Body of pancreas (tissue), 4 donors: ENCODE measurements at regions not wholly inside any gene's neighbourhood (a gene's known extent, or its start where the extent isn't known, plus 50 kb on each side); places are given as distances from the start of the nearest gene placed in this dataset.

ENCODE experiments used
- ATAC-seq: fragments of 150-250 bp; one replicate; pipeline ENCODE4 v1.9.1; 2016
- DNase-seq, 4 donors: peaks; one replicate each; pipeline ENCODE4 v3.0.0-alpha.2; 2019
- H3K27ac ChIP-seq, 4 donors: fragments of 200-600 bp; sonication (generic); 1 replicate in 3 of 4; 2 replicates in 1 of 4; pipeline versions ENCODE4 v1.5.1 to v1.6.1; 2016 to 2019; ENCODE audit warnings: mild to moderate bottlenecking in 1 of 4, mixed read lengths in 1 of 4, moderate library complexity in 1 of 4
- H3K27me3 ChIP-seq, 2 donors: fragments of 200-600 bp; sonication (generic); one replicate each; pipeline ENCODE4 v1.6.0; 2016; ENCODE audit warnings: mild to moderate bottlenecking in 1 of 2
- H3K36me3 ChIP-seq, 2 donors: fragments of 200-600 bp; sonication (generic); replicated peaks in 1 of 2; 2 replicates each; pipeline ENCODE4 v1.5.1; 2016; ENCODE audit warnings: low read depth in 2 of 2; ENCODE audit not compliant: insufficient read depth in 1 of 2
- H3K4me1 ChIP-seq: fragments of 200-600 bp; sonication (generic); one replicate; pipeline ENCODE4 v1.6.0; 2016
- H3K4me3 ChIP-seq, 2 donors: fragments of 200-600 bp; sonication (generic); 1 replicate in 1 of 2; 2 replicates in 1 of 2; pipeline ENCODE4 v1.5.1; 2016 to 2019
- H3K9me3 ChIP-seq, 3 donors: fragments of 200-600 bp; sonication (generic); 1 replicate in 2 of 3; 2 replicates in 1 of 3; pipeline ENCODE4 v1.5.1; 2016
- CTCF ChIP-seq, 7 experiments: fragments of 450-650 bp in 4 of 7; fragments of 200-600 bp in 3 of 7; sonication (generic) in 3 of 7; IDR thresholded peaks; one replicate each; pipeline ENCODE4 v1.5.1; 2016 to 2019; ENCODE audit warnings: antibody characterized with exemption in 7 of 7
- POLR2A ChIP-seq, 3 donors: fragments of 450-650 bp; IDR thresholded peaks; one replicate each; pipeline ENCODE4 v1.6.1; 2016; ENCODE audit warnings: antibody characterized with exemption in 3 of 3, mild to moderate bottlenecking in 2 of 3
- WGBS, 2 donors: methylation state at CpG; one replicate each; pipeline ENCODE4 v1.1.5; 2017; 5-methylcytosine and 5-hydroxymethylcytosine counted together
- intact Hi-C: fragments of 100-400 bp; cut with DNase I; formaldehyde crosslinking; loops from one replicate; pipeline ENCODE4 v1.15.1; 2023

DNA sequence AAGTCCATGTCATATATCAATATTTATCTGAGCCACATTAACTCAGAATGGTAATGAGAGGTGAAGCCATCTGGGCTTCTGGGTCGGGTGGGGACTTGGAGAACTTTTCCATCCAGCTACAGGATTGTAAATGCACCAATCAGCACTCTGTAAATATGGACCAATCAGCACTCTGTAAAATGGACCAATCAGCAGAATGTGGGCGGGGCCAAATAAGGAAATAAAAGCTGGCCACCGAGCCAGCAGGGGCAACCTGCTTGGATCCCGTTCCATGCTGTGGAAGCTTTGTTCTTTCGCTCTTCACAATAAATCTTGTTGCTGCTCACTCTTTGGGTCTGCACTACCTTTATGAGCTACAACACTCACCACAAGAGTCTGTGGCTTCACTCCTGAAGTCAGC is 253.4 kb downstream of the JRKL start:
- Histone ChIP-seq H3K36me3 (no peaks in the 10 kb centered on the region), H3K4me1 (no peaks in the 10 kb centered on the region), H3K27ac (no peak overlapping the region), H3K9me3 (no peaks in the 10 kb centered on the region), H3K27me3 (no peaks in the 10 kb centered on the region), H3K4me3 (no peak overlapping the region)
- TF ChIP-seq POLR2A (IDR thresholded peaks at IDR 0.05): no peak
- TF ChIP-seq CTCF (IDR thresholded peaks at IDR 0.05): no peak
- intact Hi-C loops: no loop called here
- DNase-seq (no peak), ATAC-seq (no peak)
- 65 to 77% methylated on average over 5 of the region's 5 CpGs for WGBS, 2 donors

GRCh38 chr11:96647621-96648020 is 257.8 kb downstream of the JRKL start:
- no peak for ATAC-seq
- H3K4me3 ChIP-seq: no peak overlapping the region
- no peaks in the 10 kb centered on the region for H3K27me3 ChIP-seq
- intact Hi-C loops: no loop called here
- WGBS, 2 donors: 52 to 60% methylated on average over 5 of the region's 5 CpGs
- DNase-seq: no peak
- TF ChIP-seq POLR2A (IDR thresholded peaks at IDR 0.05): no peak
- TF ChIP-seq CTCF (IDR thresholded peaks at IDR 0.05): no peak
- no peak overlapping the region for H3K27ac ChIP-seq
- H3K4me1 ChIP-seq: no peaks in the 10 kb centered on the region
- no peaks in the 10 kb centered on the region for H3K36me3 ChIP-seq
- H3K9me3 ChIP-seq: no peaks in the 10 kb centered on the region

GRCh38 chr11:96648991-96649390 is 259.2 kb downstream of the JRKL start:
- ATAC-seq (no peak), DNase-seq (no peak)
- WGBS, 2 donors: 41 to 56% methylated on average over 2 of the region's 2 CpGs
- Histone ChIP-seq H3K36me3 (no peaks in the 10 kb centered on the region), H3K27me3 (no peaks in the 10 kb centered on the region), H3K4me1 (no peaks in the 10 kb centered on the region), H3K9me3 (no peaks in the 10 kb centered on the region), H3K27ac (no peak overlapping the region), H3K4me3 (no peak overlapping the region)
- intact Hi-C loops: no loop called here
- no peak for TF ChIP-seq CTCF (IDR thresholded peaks at IDR 0.05)
- no peak for TF ChIP-seq POLR2A (IDR thresholded peaks at IDR 0.05)

DNA sequence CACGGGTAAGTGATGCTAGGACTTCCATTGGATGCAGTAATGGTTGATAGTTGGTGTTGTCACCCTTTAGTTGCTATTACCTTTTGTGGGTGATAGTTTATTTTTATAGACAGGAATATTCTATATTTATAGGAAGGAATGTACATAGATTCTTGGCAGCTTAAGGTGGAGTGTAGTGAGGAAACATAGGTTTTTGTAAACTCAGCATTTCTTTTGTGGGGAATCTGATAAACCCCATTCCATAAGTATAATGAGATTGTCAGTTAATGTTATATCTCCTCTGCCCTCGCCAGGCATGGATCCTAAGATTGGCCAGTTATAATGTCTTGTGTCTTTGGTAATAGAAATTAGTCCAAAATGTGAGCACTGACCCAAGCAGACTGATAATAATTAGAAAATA is 262.7 kb downstream of the JRKL start:
- ATAC-seq (no peak), DNase-seq (no peak)
- no peaks in the 10 kb centered on the region for H3K4me1 ChIP-seq
- no peaks in the 10 kb centered on the region for H3K9me3 ChIP-seq
- H3K27me3 ChIP-seq: no peaks in the 10 kb centered on the region
- intact Hi-C loops: no loop called here
- no peak for TF ChIP-seq POLR2A (IDR thresholded peaks at IDR 0.05)
- no peak for TF ChIP-seq CTCF (IDR thresholded peaks at IDR 0.05)
- H3K4me3 ChIP-seq: no peak overlapping the region
- no peaks in the 10 kb centered on the region for H3K36me3 ChIP-seq
- WGBS, 2 donors: 58 to 66% methylated on average over 2 of the region's 2 CpGs
- H3K27ac ChIP-seq: no peak overlapping the region

DNA sequence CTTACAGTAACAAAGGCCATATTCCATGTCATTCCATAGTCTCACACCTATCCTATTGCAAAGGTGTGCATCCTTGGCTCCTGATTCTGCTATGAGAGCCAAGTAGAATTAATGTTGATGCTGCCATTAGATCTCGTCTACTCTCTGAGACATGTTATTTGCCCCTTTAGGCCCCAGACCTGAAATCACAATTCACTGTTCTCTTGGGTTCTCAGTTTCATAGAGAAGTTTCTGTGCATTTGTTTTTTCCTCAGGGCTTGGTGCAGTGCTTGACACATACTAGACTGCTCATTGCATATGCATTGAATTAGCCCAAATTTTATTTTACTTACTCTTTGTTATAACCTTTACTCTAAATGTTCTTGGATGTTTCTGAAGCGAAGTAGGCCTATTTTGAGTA is 265.7 kb downstream of the JRKL start:
- Histone ChIP-seq H3K4me1 (no peaks in the 10 kb centered on the region), H3K9me3 (no peaks in the 10 kb centered on the region), H3K4me3 (no peak overlapping the region), H3K27me3 (no peaks in the 10 kb centered on the region), H3K27ac (no peak overlapping the region), H3K36me3 (no peaks in the 10 kb centered on the region)
- DNase-seq (no peak), ATAC-seq (no peak)
- intact Hi-C loops: no loop called here
- WGBS, 2 donors: 67 to 70% methylated on average over 2 of the region's 2 CpGs
- TF ChIP-seq POLR2A (IDR thresholded peaks at IDR 0.05) (no peak), CTCF (IDR thresholded peaks at IDR 0.05) (no peak)
